HK-2 (cell line): ENCODE measurements at regions not wholly inside any gene's neighbourhood (a gene's known extent, or its start where the extent isn't known, plus 50 kb on each side); places are given as distances from the start of the nearest gene placed in this dataset.

Experiments
- DNase-seq: peaks from one replicate; pipeline ENCODE4 v3.0.0-alpha.2; 2018; ENCODE audit not compliant: unreplicated experiment

DNA sequence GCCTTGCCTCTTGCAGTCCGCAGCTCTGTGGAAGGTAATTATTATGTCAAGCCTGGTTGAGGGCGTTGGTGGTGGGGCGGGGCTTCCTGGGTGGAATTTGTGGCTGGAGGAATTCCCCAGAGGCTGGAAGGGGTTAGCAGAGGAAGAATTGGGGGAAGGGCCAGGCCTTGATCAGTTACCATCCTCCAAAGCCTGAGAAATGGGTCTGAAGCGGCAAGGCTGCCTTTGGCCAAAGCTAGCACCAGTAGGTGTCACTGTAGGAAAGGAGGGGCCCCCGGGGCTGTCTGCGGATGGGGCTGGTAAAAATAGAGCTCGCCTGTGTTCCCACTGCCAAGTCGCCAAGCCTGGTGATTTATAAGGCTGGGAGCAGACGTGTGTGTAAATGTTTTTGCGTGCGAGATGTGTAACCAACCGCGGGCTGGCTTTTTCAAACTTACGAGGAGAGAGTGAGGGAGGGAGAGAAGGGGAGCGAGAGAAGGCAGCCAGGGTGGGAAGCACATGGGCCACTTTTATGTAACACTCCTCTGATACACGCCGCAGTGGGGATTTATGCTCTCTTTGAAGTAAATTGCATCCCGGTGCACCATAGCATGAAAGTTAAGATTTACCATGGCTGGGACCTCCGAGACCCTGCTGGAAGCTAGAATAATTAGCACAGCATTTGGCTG lies 367.0 kb downstream of the BCOR start:
- DNase-seq, result peak; percentile 38

DNA sequence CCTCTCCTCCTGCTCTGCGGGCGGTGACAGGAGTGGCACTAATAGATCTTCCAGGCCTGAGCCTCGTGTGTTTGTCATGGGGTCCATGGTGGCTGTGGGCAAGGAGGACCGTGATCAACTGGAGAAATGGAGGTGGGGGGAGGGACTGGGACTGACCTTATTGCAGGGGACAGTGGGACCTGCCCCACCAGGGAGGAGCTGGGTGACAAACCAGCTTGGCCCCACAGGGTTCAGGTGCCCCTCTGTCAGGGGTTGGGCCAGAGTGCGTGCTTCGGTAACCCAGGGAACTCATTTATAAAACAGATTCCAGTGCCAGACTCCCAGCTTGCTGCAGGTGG lies 366.5 kb downstream of the BCOR start:
- no peak for DNase-seq

GRCh38 chrX:39731735-39732134 lies 366.0 kb downstream of the BCOR start:
- no peak for DNase-seq

DNA sequence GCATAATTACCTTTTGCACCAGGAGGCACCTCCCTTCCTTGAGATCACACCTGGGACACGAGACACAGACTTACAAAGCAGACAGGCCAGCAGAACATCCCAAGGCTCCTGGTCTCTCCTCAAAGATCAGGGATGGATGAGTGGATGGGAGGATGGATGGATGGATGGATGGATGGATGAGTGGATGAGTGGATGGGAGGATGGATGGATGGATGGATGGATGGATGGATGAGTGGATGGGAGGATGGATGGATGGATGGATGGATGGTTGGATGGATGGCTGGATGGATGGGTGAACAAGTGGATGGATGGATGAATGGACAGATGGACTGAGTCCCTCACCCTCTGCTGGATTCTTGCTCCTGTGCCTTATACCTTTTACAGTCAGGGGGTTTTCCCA lies 364.0 kb downstream of the BCOR start:
- DNase-seq, result no peak

DNA sequence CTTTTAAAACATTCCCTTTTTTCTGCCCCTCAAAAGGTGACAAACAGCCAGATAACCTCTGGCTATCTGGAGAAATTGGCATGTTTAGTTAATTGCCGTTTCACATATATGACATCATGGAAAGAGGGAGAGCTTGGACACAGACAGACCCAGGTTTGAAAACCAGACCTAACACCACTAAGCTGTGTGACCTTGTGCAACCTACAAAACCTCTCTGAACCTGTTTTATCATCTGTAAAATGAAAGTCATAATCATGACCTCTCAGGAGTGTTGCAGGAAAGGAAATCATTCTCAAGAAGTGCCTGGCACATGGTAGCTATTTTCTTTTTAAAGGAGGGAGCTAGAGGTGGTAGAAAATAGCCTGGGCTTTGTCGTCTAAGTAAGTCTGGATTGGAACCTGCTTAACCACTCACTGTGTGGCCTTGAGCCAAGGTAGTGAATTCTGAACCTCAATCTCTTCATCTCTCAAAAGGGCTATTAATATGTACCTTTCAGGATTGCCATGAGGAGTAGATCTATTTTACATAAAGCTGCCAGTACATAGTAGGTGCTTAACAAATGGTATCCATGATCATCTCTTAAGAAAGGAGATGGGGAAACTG lies 363.5 kb downstream of the BCOR start:
- DNase-seq, result no peak

- DNase-seq, result no peak
Measured at GRCh38 chrX:39736216-39737211, 361.2 kb downstream of the BCOR start.

GRCh38 chrX:39739585-39739984 lies 358.2 kb downstream of the BCOR start:
- no peak for DNase-seq

GRCh38 chrX:39740078-39740477 lies 357.7 kb downstream of the BCOR start:
- no peak for DNase-seq

GRCh38 chrX:39741904-39742303 lies 355.9 kb downstream of the BCOR start:
- DNase-seq, result no peak

GRCh38 chrX:39745818-39746217 lies 351.9 kb downstream of the BCOR start:
- DNase-seq, result no peak

DNA sequence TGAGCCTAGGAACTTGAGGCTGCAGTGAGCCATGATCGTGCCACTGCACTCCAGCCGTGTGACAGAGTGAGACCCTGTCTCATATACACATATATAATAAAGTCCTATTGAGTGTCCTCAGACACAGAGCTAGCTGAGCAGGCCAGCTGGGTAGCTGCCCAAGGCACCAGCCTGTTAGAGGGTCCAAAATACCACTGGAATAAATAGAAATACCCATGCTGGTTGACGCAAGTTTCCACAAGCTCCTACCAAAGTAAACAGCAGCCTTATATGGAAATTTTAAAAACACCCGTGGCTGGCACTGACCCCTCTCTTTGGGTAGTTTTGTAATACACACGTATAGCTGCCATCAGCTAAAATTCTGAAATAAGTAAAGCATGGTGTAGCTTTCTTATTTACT lies 348.6 kb downstream of the BCOR start:
- no peak for DNase-seq

- DNase-seq, result no peak
Measured at GRCh38 chrX:39749728-39750127, 348.0 kb downstream of the BCOR start.

- DNase-seq, result no peak
Measured at GRCh38 chrX:39750256-39750790, 347.4 kb downstream of the BCOR start.

DNA sequence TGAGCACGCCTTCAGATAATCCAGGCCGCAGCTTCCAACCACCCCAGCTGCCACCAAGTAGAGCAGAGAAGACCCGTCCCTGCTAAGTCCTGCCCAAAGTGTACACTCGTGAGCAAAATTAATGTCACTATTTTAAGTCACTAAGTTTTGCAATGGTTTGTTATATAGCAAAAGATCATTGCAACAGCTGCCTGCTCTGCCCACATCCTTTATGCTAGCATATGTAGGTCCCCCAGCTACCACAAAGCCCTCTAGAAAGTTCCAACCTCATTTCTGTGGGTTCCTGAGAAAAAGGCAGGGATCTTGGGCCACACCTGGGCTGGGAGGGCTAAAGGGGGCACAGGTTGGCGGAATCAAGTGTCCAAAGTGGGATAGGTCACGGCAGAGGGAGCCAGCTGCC lies 346.9 kb downstream of the BCOR start:
- DNase-seq, result no peak

- DNase-seq, result no peak
Measured at GRCh38 chrX:39752815-39753214, 344.9 kb downstream of the BCOR start.

GRCh38 chrX:39753293-39753996 lies 344.3 kb downstream of the BCOR start:
- DNase-seq, result no peak

GRCh38 chrX:39755143-39756032 lies 342.4 kb downstream of the BCOR start:
- peak; percentile 85 for DNase-seq

- DNase-seq, result no peak
Measured at GRCh38 chrX:39756086-39756883, 341.5 kb downstream of the BCOR start.

DNA sequence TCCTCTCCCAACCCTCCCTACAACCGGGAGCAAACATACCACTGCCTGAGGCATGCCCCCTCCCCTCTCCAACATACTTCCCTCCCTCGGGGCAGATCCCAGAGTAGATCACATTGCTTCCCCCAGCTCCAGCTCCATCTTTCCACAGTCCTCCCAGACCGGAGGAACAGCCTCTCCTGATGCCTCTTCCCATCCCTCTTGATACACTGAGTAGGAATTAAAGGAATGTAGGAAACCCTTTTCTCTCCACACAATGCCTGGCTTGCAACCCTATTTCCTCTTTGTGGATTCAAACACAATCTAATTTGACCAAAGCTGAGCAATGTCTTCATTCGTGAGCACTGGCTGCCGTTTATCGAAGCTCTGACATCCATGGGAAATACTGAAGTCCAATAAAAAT lies 339.8 kb downstream of the BCOR start:
- DNase-seq, result no peak
